Common myeloid progenitor, CD34-positive (primary cell): ENCODE measurements at regions not wholly inside any gene's neighbourhood (a gene's known extent, or its start where the extent isn't known, plus 50 kb on each side); places are given as distances from the start of the nearest gene placed in this dataset.

Source experiments
- CTCF ChIA-PET: fragments of 350-600 bp; sonication (Branson Sonifier 250); formaldehyde crosslinking; loops from one replicate; lab custom pipeline; 2021; ENCODE audit warnings: antibody characterized with exemption; lab: Charles Lee
- POLR2A ChIA-PET: fragments of 350-600 bp; sonication (Branson Sonifier 250); formaldehyde crosslinking; loops from one replicate; lab custom pipeline; 2021; ENCODE audit warnings: antibody characterized with exemption; lab: Charles Lee
- DNase-seq, 3 donors: peaks; one replicate each; pipeline versions ENCODE4 v3.0.0 to v3.0.0-alpha.2; 2013
- H3K27ac ChIP-seq, 2 experiments: 1 replicate in 1 of 2; 2 replicates in 1 of 2; pipeline ENCODE4 v1.7.0; 2013; ENCODE audit warnings: inconsistent platforms in 2 of 2, low read length in 2 of 2, mild to moderate bottlenecking in 2 of 2, low read depth in 1 of 2, moderate library complexity in 1 of 2; ENCODE audit not compliant: severe bottlenecking in 2 of 2, insufficient read depth in 1 of 2, poor library complexity in 1 of 2
- H3K27me3 ChIP-seq, 5 experiments: replicated peaks in 2 of 5; 1 replicate in 3 of 5; 2 replicates in 2 of 5; pipeline versions ENCODE4 v1.6.1 to v1.7.0; 2013; ENCODE audit warnings: low read length in 4 of 5, mild to moderate bottlenecking in 2 of 5, moderate library complexity in 2 of 5, inconsistent platforms in 1 of 5; ENCODE audit not compliant: insufficient read depth in 5 of 5, control insufficient read depth in 4 of 5
- H3K36me3 ChIP-seq, 4 experiments: 1 replicate in 2 of 4; 2 replicates in 2 of 4; pipeline versions ENCODE4 v1.6.1 to v1.7.0; 2013; ENCODE audit warnings: low read length in 3 of 4, control low read depth in 1 of 4, mild to moderate bottlenecking in 1 of 4; ENCODE audit not compliant: control insufficient read depth in 4 of 4, insufficient read depth in 4 of 4
- H3K4me1 ChIP-seq, 4 experiments: 1 replicate in 3 of 4; 2 replicates in 1 of 4; pipeline versions ENCODE4 v1.6.1 to v1.7.1; 2013; ENCODE audit warnings: low read length in 3 of 4, mild to moderate bottlenecking in 3 of 4, control low read depth in 1 of 4, inconsistent platforms in 1 of 4, moderate library complexity in 1 of 4; ENCODE audit not compliant: control insufficient read depth in 4 of 4, insufficient read depth in 4 of 4; ENCODE audit errors: control extremely low read depth in 1 of 4
- H3K4me3 ChIP-seq, 7 experiments: 1 replicate in 4 of 7; 2 replicates in 3 of 7; pipeline versions ENCODE4 v1.5.1 to v1.7.0; 2013; ENCODE audit warnings: mild to moderate bottlenecking in 7 of 7, low read length in 6 of 7, moderate library complexity in 6 of 7, inconsistent platforms in 2 of 7, low read depth in 2 of 7, control low read depth in 1 of 7; ENCODE audit not compliant: insufficient read depth in 4 of 7, control insufficient read depth in 1 of 7; ENCODE audit errors: extremely low read depth in 1 of 7
- H3K9me3 ChIP-seq, 5 experiments: 1 replicate in 4 of 5; 2 replicates in 1 of 5; pipeline versions ENCODE4 v1.6.1 to v1.7.1; 2013; ENCODE audit warnings: low read length in 4 of 5, mild to moderate bottlenecking in 2 of 5, inconsistent platforms in 1 of 5, low read depth in 1 of 5, moderate library complexity in 1 of 5; ENCODE audit not compliant: control insufficient read depth in 4 of 5, insufficient read depth in 2 of 5; ENCODE audit errors: control extremely low read depth in 1 of 5
- WGBS: methylation state at CpG from one replicate; pipeline ENCODE4 v1.1.5; 2013; ENCODE audit not compliant: insufficient coverage; 5-methylcytosine and 5-hydroxymethylcytosine counted together

DNA sequence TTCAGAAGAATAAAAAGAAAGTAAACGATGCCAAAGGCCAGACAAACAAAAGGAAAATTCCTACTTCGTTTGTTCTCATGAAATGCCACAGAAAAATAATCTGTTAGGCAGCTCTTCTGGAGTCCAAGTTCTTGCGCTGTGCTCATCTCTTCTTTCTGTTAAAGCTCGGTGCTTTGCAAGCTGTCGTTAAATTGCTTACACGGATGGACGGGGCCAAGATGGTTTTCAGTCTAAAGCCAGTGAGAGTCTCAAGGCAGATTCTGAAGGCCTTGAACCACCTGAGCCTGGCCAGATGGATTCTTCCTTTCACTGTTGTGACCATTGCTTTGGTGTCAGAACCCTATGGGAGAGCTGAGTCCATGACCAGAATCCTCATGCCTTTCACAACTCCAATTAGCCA lies 97.6 kb upstream of the RMDN2 start:
- no peaks in the 10 kb centered on the region for H3K36me3 ChIP-seq
- ChIA-PET POLR2A (no interaction called here), CTCF (interaction anchor here (0.7 to 16.9 kb wide), 12 partner anchors 8 to 431 kb away, joined by 3 to 180 read pairs (median 4); no protein-coding TSS in a partner anchor)
- DNase-seq = no peak
- WGBS = 83% methylated on average over 7 of the region's 7 CpGs
- peak overlapping the region in 1 of 7 experiments; percentile 7 for H3K4me3 ChIP-seq
- H3K9me3 ChIP-seq = no peaks in the 10 kb centered on the region
- peaks cover 28 to 87% (median 71%) of the 10 kb centered on the region in 4 experiments for H3K4me1 ChIP-seq
- no peak overlapping the region for H3K27ac ChIP-seq
- no peaks in the 10 kb centered on the region for H3K27me3 ChIP-seq

DNA sequence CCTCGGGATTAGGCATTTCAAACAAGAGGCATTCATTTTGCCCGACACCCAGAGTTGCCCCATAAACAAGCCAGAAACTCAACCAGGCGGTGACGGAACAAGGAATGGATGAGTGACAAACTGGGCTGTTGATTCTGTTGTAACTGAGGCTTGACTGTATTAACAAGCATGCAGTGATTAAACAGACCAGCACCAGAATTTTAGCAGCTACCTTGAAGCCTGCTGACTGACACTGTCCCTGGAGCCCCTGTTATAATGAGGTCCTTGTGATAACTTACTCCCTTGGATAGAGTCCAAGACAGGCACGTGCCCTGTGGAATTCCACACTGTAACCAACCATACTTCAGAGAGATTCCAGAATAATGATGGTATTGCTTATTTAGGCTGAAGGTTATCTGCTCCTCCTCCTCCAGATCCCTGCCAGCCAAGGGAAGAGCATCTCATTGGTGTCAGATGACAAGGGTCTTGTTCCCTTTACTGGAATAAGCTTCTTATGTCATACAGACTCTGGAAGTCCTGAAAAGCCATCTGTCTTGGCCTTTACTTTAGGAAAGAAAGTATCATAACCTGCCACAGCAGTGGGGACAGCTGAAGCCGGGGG lies 97.1 kb upstream of the RMDN2 start:
- H3K27me3 ChIP-seq = no peaks in the 10 kb centered on the region
- CTCF ChIA-PET = interaction anchor here (0.9 to 16.9 kb wide), 7 partner anchors 9 to 432 kb away, joined by 3 to 180 read pairs (median 6); no protein-coding TSS in a partner anchor
- peak overlapping the region in 2 of 7 experiments; percentile 4 to 50 for H3K4me3 ChIP-seq
- 50% methylated on average over 2 of the region's 6 CpGs for WGBS
- DNase-seq = no peak
- peaks cover 28 to 83% (median 69%) of the 10 kb centered on the region in 4 experiments for H3K4me1 ChIP-seq
- H3K36me3 ChIP-seq = no peaks in the 10 kb centered on the region
- POLR2A ChIA-PET = no interaction called here
- peak overlapping the region in 1 of 2 experiments; percentile 45 for H3K27ac ChIP-seq
- no peaks in the 10 kb centered on the region for H3K9me3 ChIP-seq

DNA sequence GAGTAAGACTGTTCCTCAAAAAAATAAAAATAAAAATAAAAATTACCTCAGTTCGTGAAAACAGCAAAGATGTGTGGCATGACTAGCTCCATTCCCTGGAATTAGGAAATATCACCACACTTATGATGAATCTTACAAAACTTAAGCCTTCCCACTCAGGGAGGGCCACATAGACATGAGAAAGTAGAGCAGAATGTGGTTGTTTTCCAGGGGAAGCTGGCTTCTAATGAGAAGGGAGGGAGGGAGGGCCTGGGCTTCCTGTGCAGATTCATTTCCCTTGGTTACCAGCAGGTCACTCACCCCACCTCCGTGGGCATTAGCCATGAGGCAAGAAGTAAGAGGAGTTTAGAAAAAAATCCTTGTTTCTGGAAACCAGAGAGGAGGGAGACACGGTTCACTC lies 95.9 kb upstream of the RMDN2 start:
- Histone ChIP-seq H3K9me3 (no peaks in the 10 kb centered on the region), H3K36me3 (no peaks in the 10 kb centered on the region), H3K27ac (peak overlapping the region in 1 of 2 experiments; percentile 71), H3K4me1 (peaks cover 20 to 72% (median 60%) of the 10 kb centered on the region in 4 experiments), H3K27me3 (no peaks in the 10 kb centered on the region), H3K4me3 (peak overlapping the region in 2 of 7 experiments; percentile 2 to 31)
- DNase-seq = peak; percentile 61 to 90 (median 86)
- WGBS = 0% methylated on average over 1 of the region's 3 CpGs
- POLR2A ChIA-PET = no interaction called here
- CTCF ChIA-PET = interaction anchor here (0.9 to 16.9 kb wide), 7 partner anchors 10 to 433 kb away, joined by 3 to 180 read pairs (median 8); no protein-coding TSS in a partner anchor

DNA sequence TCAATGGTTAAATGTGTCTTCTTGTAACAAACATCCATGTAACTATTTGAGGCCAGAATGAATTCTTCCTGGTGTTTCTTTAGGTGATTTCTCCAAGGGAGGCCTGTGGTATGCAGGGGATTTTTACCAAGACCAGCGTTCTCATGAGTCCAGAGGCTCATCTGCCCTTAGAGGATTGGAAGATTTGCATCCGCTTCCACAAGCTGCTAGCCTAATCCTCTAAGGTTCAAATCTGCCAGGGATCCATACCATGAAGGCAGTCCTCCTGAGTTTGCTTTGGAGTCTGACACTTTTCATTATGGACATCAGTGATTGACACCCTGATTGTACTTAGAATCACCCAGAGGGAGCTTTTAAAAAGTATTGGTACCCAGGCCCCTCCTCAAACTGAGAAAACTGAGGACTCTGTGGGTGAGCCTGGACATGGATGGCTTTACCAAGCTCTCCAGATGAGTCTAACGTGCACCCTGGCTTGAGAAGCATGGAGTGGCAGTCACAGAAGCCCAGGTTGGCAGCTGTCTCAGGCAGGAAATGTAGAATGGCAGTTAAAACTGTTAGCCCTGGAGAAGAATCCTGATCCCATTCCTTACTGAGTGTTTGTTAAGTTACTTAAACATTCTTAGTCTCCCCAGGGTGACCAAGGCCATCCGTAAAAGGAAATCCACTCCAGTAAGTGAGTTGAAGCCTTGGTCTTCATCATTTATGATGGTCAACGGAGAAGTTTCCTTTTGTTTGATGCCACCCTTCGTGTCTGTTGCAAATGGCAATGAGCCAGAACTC lies 95.3 kb upstream of the RMDN2 start:
- no peaks in the 10 kb centered on the region for H3K27me3 ChIP-seq
- no peaks in the 10 kb centered on the region for H3K36me3 ChIP-seq
- peaks cover 19 to 66% (median 54%) of the 10 kb centered on the region in 4 experiments for H3K4me1 ChIP-seq
- CTCF ChIA-PET = interaction anchor here (0.9 to 16.9 kb wide), 5 partner anchors 49 to 433 kb away, joined by 3 to 180 read pairs (median 38); no protein-coding TSS in a partner anchor
- no peak overlapping the region for H3K4me3 ChIP-seq
- WGBS = 36% methylated on average over 6 of the region's 6 CpGs
- no peak overlapping the region for H3K27ac ChIP-seq
- no peak for DNase-seq
- POLR2A ChIA-PET = no interaction called here
- H3K9me3 ChIP-seq = no peaks in the 10 kb centered on the region

DNA sequence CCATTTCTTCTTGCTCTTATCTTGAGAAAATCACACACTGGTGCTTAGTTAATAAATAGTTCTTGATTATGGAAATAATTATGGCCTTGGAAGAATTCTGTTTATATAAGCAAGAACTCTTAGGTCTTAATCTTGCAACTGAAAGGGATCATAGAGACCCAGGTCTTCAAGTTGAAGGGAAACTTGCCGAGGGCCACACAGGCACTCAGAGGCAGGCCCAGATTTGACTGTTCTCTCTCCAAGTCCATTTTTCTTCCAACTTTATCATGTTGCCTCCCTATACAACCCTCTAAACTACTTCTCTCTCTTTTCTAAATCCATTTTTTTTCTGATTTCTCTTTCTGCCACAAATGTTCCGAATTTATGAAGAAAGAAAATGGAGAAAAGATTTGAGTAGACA lies 94.5 kb upstream of the RMDN2 start:
- Histone ChIP-seq H3K27ac (no peak overlapping the region), H3K27me3 (no peaks in the 10 kb centered on the region), H3K9me3 (no peaks in the 10 kb centered on the region), H3K36me3 (no peaks in the 10 kb centered on the region), H3K4me1 (peaks cover 18 to 57% (median 45%) of the 10 kb centered on the region in 4 experiments), H3K4me3 (no peak overlapping the region)
- CTCF ChIA-PET = interaction anchor here (1.2 to 16.9 kb wide), 10 partner anchors 17 to 441 kb away, joined by 3 to 180 read pairs (median 8); no protein-coding TSS in a partner anchor
- no peak for DNase-seq
- POLR2A ChIA-PET = no interaction called here
- 100% methylated on average over 1 of the region's 2 CpGs for WGBS

DNA sequence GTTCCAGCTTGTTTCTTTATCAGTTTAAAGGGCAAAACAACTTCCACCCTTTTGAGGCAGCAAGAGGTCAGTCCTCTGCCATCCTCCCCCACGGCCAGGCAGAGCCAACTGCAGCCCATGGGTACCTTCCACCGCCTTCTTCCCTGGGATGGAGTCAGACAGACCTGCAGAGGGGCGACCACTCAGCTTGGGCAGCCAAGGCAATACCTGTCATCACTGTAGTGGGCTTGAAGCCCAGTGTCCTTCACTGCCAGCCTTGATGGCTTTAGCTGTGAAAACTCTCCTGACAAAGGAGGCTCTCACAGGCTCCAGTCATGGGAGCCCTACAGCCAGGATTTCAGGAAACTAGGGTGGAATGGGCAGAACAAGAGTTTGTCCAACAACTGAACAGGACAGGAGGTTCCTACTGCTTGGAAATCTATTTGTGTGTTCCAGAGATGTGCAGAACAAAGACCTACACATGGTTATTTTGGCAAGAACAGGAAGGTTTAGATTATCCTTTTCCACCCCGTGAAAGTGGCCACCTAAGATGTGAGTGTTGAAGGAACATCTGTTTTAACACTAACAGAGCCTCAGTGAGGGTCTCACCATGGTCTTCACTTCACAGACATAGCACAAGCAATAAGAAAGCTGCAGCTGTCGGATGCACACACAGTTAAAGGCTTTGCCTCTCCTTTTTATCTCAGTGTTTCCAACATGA lies 93.9 kb upstream of the RMDN2 start:
- Histone ChIP-seq H3K36me3 (no peaks in the 10 kb centered on the region), H3K4me1 (peaks cover 18 to 52% (median 40%) of the 10 kb centered on the region in 4 experiments), H3K27ac (no peak overlapping the region), H3K4me3 (no peak overlapping the region), H3K27me3 (no peaks in the 10 kb centered on the region), H3K9me3 (no peaks in the 10 kb centered on the region)
- WGBS = 100% methylated on average over 4 of the region's 5 CpGs
- CTCF ChIA-PET = interaction anchor here (1.0 to 16.9 kb wide), 17 partner anchors 17 to 442 kb away, joined by 3 to 180 read pairs (median 5); no protein-coding TSS in a partner anchor
- no peak for DNase-seq
- POLR2A ChIA-PET = no interaction called here
